DOHH2 (cell line): ENCODE measurements at regions not wholly inside any gene's neighbourhood (a gene's known extent, or its start where the extent isn't known, plus 50 kb on each side); places are given as distances from the start of the nearest gene placed in this dataset.

Experiments
- CTCF ChIP-seq: fragments of 200-600 bp; sonication (generic); IDR thresholded peaks from one replicate; pipeline ENCODE4 v1.5.1; 2014; ENCODE audit warnings: antibody characterized with exemption, mild to moderate bottlenecking, low read depth, low read length; ENCODE audit not compliant: poor library complexity, severe bottlenecking
- EZH2phosphoT487 ChIP-seq: fragments of 200-600 bp; sonication (generic); IDR thresholded peaks from 2 replicates; pipeline ENCODE4 v1.6.1; 2017; ENCODE audit warnings: borderline replicate concordance, mild to moderate bottlenecking, antibody characterized with exemption, low read length, moderate library complexity, mixed read lengths

- TF ChIP-seq CTCF (no peak), EZH2phosphoT487 (no peak)
Measured at GRCh38 chr10:16259726-16260125, 177.1 kb upstream of the PTER start.
